ENCODE measurements at regions not wholly inside any gene's neighbourhood (a gene's known extent, or its start where the extent isn't known, plus 50 kb on each side); places are given as distances from the start of the nearest gene placed in this dataset.

DNA sequence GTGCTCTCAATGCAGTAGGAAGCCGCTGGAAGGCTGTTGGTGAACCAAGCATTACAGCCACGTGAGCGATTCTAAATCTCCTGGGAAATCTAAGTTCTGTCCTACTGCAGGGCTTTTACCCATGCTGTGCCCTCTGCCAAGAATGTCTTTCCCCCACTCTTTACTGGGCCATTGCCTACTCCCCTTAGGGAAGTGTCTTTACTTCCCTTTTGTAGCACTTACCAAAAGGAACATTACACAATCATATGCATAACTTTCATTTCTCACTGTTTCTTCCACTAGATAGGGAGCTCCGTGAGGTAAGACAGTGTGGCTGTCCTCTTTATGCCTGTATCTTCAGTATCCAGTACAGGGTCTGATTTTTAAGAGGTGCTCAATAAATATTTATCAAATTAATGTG lies 241.7 kb upstream of the NR4A3 start:
- DNase-seq (ENCODE audit: low spot score), result no peak
- Histone ChIP-seq H3K4me1 (ENCODE audit: insufficient read depth, low read length, poor library complexity, severe bottlenecking) (peaks cover 10% of the 10 kb centered on the region), H2AFZ (ENCODE audit: low read length) (no peak overlapping the region), H3K9me3 (ENCODE audit: low read length) (no peaks in the 10 kb centered on the region), H3K4me2 (ENCODE audit: low read length) (no peak overlapping the region), H3K36me3 (ENCODE audit: insufficient read depth, low read length) (no peaks in the 10 kb centered on the region), H3K27ac (ENCODE audit: low read depth, low read length, poor library complexity, severe bottlenecking) (no peak overlapping the region), H3K79me2 (ENCODE audit: insufficient read depth, low read depth, low read length) (no peaks in the 10 kb centered on the region), H3K9me2 (ENCODE audit: insufficient read depth, low read length) (no peaks in the 10 kb centered on the region), H3K4me3 (ENCODE audit: low read depth, low read length, poor library complexity, severe bottlenecking) (no peak overlapping the region), H4K20me1 (ENCODE audit: insufficient read depth, low read length) (no peaks in the 10 kb centered on the region)
- no peak for TF ChIP-seq EZH2phosphoT487 (IDR thresholded peaks at IDR 0.05; ENCODE audit: borderline replicate concordance, low read depth, low read length)
- TF ChIP-seq, protein P1, sequence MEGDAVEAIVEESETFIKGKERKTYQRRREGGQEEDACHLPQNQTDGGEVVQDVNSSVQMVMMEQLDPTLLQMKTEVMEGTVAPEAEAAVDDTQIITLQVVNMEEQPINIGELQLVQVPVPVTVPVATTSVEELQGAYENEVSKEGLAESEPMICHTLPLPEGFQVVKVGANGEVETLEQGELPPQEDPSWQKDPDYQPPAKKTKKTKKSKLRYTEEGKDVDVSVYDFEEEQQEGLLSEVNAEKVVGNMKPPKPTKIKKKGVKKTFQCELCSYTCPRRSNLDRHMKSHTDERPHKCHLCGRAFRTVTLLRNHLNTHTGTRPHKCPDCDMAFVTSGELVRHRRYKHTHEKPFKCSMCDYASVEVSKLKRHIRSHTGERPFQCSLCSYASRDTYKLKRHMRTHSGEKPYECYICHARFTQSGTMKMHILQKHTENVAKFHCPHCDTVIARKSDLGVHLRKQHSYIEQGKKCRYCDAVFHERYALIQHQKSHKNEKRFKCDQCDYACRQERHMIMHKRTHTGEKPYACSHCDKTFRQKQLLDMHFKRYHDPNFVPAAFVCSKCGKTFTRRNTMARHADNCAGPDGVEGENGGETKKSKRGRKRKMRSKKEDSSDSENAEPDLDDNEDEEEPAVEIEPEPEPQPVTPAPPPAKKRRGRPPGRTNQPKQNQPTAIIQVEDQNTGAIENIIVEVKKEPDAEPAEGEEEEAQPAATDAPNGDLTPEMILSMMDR (conservative IDR thresholded peaks at IDR 0.05; ENCODE audit: low read length), result no peak
- BruUV-seq (replicated peaks), result no TSS peak
- intact Hi-C loops (cut with micrococcal nuclease; ENCODE audit: unreplicated experiment), result no loop called here
- ChIA-PET POLR2A (no interaction called here), CTCF (ENCODE audit: unreplicated experiment) (no interaction called here)

DNA sequence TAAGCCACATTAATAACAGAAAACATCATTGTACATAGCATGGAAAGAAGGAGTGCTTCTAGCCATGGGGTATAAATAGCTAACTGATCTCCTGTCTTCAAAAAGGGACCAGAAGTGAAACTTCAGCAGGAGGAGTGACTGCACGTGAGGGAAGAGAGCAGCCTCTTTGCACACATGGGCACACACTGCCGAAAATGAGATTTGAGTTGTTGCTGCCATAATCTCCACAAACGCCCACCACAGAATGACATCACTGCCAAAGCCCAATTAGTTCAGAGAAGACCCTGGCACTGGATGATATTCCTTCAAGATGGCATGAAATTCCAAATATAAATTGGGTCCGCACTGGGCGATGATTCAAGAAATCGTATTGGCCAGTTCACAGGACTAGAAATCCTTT lies 238.9 kb upstream of the NR4A3 start:
- peak overlapping the region; percentile 9 for H3K4me2 ChIP-seq (ENCODE audit: low read length)
- ChIA-PET CTCF (ENCODE audit: unreplicated experiment) (no interaction called here), POLR2A (interaction anchor here (0.8 kb wide), 1 partner anchor 11 kb away, joined by 3 read pairs; no protein-coding TSS in a partner anchor)
- H3K9me2 ChIP-seq (ENCODE audit: insufficient read depth, low read length), result no peaks in the 10 kb centered on the region
- no peak overlapping the region for H3K4me3 ChIP-seq (ENCODE audit: low read depth, low read length, poor library complexity, severe bottlenecking)
- no TSS peak for BruUV-seq (replicated peaks)
- H2AFZ ChIP-seq (ENCODE audit: low read length), result 0 out of 2 replicates have a peak overlapping the region, but pooled peaks have one; percentile 17
- no peaks in the 10 kb centered on the region for H3K36me3 ChIP-seq (ENCODE audit: insufficient read depth, low read length)
- peak; percentile 18 for DNase-seq (ENCODE audit: low spot score)
- no peaks in the 10 kb centered on the region for H3K79me2 ChIP-seq (ENCODE audit: insufficient read depth, low read depth, low read length)
- no peak overlapping the region for H3K27ac ChIP-seq (ENCODE audit: low read depth, low read length, poor library complexity, severe bottlenecking)
- TF ChIP-seq EZH2phosphoT487 (IDR thresholded peaks at IDR 0.05; ENCODE audit: borderline replicate concordance, low read depth, low read length), result no peak
- TF ChIP-seq, protein P1 (conservative IDR thresholded peaks at IDR 0.05; ENCODE audit: low read length), result no peak
- H4K20me1 ChIP-seq (ENCODE audit: insufficient read depth, low read length), result no peaks in the 10 kb centered on the region
- intact Hi-C loops (cut with micrococcal nuclease; ENCODE audit: unreplicated experiment), result no loop called here
- no peaks in the 10 kb centered on the region for H3K9me3 ChIP-seq (ENCODE audit: low read length)
- H3K4me1 ChIP-seq (ENCODE audit: insufficient read depth, low read length, poor library complexity, severe bottlenecking), result peaks cover 10% of the 10 kb centered on the region

DNA sequence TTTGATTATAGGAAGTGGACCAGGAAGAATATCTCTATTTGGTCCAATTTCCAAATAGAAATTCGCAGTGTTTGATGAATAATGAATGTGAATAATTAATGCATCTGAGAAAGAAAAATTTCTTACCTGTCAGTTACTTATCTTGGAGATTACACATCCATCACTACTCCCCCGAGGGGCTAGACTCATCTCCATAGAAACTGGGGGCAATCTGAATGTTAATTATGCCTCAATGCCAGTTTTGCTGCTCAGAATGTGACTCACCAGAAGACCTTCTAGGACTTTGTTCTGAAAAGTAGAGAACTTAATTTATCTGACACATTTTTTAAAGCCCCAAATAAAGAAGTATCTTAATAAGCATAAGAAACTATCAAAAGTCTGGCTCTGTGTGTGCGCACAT lies 233.4 kb upstream of the NR4A3 start:
- no peak for DNase-seq (ENCODE audit: low spot score)
- no peaks in the 10 kb centered on the region for H3K9me2 ChIP-seq (ENCODE audit: insufficient read depth, low read length)
- no TSS peak for BruUV-seq (replicated peaks)
- H3K79me2 ChIP-seq (ENCODE audit: insufficient read depth, low read depth, low read length), result no peaks in the 10 kb centered on the region
- peaks cover 9% of the 10 kb centered on the region for H3K4me1 ChIP-seq (ENCODE audit: insufficient read depth, low read length, poor library complexity, severe bottlenecking)
- TF ChIP-seq, protein P1 (conservative IDR thresholded peaks at IDR 0.05; ENCODE audit: low read length), result no peak
- no peak overlapping the region for H3K4me2 ChIP-seq (ENCODE audit: low read length)
- ChIA-PET CTCF (ENCODE audit: unreplicated experiment) (no interaction called here), POLR2A (no interaction called here)
- no peak overlapping the region for H3K4me3 ChIP-seq (ENCODE audit: low read depth, low read length, poor library complexity, severe bottlenecking)
- H4K20me1 ChIP-seq (ENCODE audit: insufficient read depth, low read length), result no peaks in the 10 kb centered on the region
- no peak overlapping the region for H3K27ac ChIP-seq (ENCODE audit: low read depth, low read length, poor library complexity, severe bottlenecking)
- H3K36me3 ChIP-seq (ENCODE audit: insufficient read depth, low read length), result no peaks in the 10 kb centered on the region
- intact Hi-C loops (cut with micrococcal nuclease; ENCODE audit: unreplicated experiment), result no loop called here
- H2AFZ ChIP-seq (ENCODE audit: low read length), result no peak overlapping the region
- peaks cover 5% of the 10 kb centered on the region; the same call in 1 of the 2 replicates for H3K9me3 ChIP-seq (ENCODE audit: low read length)
